HEK293 (cell line): ENCODE measurements at regions not wholly inside any gene's neighbourhood (a gene's known extent, or its start where the extent isn't known, plus 50 kb on each side); places are given as distances from the start of the nearest gene placed in this dataset.

ENCODE experiments used
- TCF7L2 ChIP-seq: IDR thresholded peaks from 2 replicates; pipeline ENCODE4 v1.6.1; 2011; ENCODE audit warnings: low read depth, mild to moderate bottlenecking, inconsistent platforms, low read length, moderate library complexity, borderline replicate concordance
- ZNF140 ChIP-seq: fragments of 450-650 bp; formaldehyde crosslinking; IDR thresholded peaks from 2 replicates; pipeline ENCODE4 v1.5.1; 2016; ENCODE audit warnings: missing biosample characterization, missing genetic modification characterization
- ZNF248 ChIP-seq: fragments of 450-650 bp; formaldehyde crosslinking; IDR thresholded peaks from 2 replicates; pipeline ENCODE4 v1.5.1; 2017; ENCODE audit warnings: missing biosample characterization, missing genetic modification characterization
- ZNF560 ChIP-seq: fragments of 450-650 bp; formaldehyde crosslinking; IDR thresholded peaks from 2 replicates; pipeline ENCODE4 v1.5.1; 2017; ENCODE audit warnings: missing biosample characterization, missing genetic modification characterization, borderline replicate concordance
- ZNF843 ChIP-seq: fragments of 450-650 bp; formaldehyde crosslinking; IDR thresholded peaks from 2 replicates; pipeline ENCODE4 v1.5.1; 2016; ENCODE audit warnings: missing biosample characterization, missing genetic modification characterization
- TF ChIP-seq, protein P1 (sequence below): fragments of 450-650 bp; formaldehyde crosslinking; conservative IDR thresholded peaks from 2 replicates; pipeline ENCODE4 v1.5.1; 2016; ENCODE audit warnings: low read depth, missing biosample characterization, missing genetic modification characterization
- TF ChIP-seq, protein P2 (sequence below): fragments of 450-650 bp; formaldehyde crosslinking; IDR thresholded peaks from 2 replicates; pipeline ENCODE4 v1.5.1; 2016; ENCODE audit warnings: missing biosample characterization, missing genetic modification characterization, borderline replicate concordance
- TF ChIP-seq, protein P3 (sequence below): fragments of 450-650 bp; formaldehyde crosslinking; IDR thresholded peaks from 2 replicates; pipeline ENCODE4 v1.5.1; 2016; ENCODE audit warnings: missing biosample characterization, missing genetic modification characterization, low read depth
- TF ChIP-seq, protein P4 (sequence below): IDR thresholded peaks from 2 replicates; pipeline ENCODE4 v1.6.1; 2011; ENCODE audit warnings: mild to moderate bottlenecking, low read depth, low read length, borderline replicate concordance
- TF ChIP-seq, protein P5 (sequence below): fragments of 450-650 bp; formaldehyde crosslinking; IDR thresholded peaks from 2 replicates; pipeline ENCODE4 v1.5.1; 2016; ENCODE audit warnings: missing biosample characterization, missing genetic modification characterization

DNA sequence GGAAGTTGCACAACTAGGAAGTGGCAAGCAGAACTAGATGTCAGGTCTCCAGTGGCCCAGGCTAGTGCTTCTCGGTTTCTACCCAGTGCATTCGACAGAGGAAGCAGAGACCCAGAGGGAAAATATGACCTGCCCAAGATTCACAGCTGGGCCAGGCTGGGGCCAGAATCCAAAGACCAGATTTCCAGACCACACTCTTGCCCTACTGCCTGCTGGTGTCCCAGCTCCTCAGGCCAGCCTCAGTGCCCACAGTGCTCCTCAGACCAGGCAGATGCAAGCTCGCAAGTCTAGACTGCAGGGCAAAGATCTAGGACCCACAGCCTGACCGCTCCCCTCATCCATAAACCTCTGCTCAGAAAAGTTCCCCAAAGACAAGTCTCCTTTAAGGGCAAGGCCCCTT, 262.6 kb downstream of the BUD13 start:
- TF ChIP-seq ZNF140 (tag by site-specific recombination): no peak
- no peak for TF ChIP-seq ZNF560
- TF ChIP-seq, protein P1, sequence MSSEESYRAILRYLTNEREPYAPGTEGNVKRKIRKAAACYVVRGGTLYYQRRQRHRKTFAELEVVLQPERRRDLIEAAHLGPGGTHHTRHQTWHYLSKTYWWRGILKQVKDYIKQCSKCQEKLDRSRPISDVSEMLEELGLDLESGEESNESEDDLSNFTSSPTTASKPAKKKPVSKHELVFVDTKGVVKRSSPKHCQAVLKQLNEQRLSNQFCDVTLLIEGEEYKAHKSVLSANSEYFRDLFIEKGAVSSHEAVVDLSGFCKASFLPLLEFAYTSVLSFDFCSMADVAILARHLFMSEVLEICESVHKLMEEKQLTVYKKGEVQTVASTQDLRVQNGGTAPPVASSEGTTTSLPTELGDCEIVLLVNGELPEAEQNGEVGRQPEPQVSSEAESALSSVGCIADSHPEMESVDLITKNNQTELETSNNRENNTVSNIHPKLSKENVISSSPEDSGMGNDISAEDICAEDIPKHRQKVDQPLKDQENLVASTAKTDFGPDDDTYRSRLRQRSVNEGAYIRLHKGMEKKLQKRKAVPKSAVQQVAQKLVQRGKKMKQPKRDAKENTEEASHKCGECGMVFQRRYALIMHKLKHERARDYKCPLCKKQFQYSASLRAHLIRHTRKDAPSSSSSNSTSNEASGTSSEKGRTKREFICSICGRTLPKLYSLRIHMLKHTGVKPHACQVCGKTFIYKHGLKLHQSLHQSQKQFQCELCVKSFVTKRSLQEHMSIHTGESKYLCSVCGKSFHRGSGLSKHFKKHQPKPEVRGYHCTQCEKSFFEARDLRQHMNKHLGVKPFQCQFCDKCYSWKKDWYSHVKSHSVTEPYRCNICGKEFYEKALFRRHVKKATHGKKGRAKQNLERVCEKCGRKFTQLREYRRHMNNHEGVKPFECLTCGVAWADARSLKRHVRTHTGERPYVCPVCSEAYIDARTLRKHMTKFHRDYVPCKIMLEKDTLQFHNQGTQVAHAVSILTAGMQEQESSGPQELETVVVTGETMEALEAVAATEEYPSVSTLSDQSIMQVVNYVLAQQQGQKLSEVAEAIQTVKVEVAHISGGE: no peak
- no peak for TF ChIP-seq TCF7L2
- TF ChIP-seq, protein P2, sequence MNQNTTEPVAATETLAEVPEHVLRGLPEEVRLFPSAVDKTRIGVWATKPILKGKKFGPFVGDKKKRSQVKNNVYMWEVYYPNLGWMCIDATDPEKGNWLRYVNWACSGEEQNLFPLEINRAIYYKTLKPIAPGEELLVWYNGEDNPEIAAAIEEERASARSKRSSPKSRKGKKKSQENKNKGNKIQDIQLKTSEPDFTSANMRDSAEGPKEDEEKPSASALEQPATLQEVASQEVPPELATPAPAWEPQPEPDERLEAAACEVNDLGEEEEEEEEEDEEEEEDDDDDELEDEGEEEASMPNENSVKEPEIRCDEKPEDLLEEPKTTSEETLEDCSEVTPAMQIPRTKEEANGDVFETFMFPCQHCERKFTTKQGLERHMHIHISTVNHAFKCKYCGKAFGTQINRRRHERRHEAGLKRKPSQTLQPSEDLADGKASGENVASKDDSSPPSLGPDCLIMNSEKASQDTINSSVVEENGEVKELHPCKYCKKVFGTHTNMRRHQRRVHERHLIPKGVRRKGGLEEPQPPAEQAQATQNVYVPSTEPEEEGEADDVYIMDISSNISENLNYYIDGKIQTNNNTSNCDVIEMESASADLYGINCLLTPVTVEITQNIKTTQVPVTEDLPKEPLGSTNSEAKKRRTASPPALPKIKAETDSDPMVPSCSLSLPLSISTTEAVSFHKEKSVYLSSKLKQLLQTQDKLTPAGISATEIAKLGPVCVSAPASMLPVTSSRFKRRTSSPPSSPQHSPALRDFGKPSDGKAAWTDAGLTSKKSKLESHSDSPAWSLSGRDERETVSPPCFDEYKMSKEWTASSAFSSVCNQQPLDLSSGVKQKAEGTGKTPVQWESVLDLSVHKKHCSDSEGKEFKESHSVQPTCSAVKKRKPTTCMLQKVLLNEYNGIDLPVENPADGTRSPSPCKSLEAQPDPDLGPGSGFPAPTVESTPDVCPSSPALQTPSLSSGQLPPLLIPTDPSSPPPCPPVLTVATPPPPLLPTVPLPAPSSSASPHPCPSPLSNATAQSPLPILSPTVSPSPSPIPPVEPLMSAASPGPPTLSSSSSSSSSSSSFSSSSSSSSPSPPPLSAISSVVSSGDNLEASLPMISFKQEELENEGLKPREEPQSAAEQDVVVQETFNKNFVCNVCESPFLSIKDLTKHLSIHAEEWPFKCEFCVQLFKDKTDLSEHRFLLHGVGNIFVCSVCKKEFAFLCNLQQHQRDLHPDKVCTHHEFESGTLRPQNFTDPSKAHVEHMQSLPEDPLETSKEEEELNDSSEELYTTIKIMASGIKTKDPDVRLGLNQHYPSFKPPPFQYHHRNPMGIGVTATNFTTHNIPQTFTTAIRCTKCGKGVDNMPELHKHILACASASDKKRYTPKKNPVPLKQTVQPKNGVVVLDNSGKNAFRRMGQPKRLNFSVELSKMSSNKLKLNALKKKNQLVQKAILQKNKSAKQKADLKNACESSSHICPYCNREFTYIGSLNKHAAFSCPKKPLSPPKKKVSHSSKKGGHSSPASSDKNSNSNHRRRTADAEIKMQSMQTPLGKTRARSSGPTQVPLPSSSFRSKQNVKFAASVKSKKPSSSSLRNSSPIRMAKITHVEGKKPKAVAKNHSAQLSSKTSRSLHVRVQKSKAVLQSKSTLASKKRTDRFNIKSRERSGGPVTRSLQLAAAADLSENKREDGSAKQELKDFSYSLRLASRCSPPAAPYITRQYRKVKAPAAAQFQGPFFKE (tag by site-specific recombination): no peak
- TF ChIP-seq, protein P3, sequence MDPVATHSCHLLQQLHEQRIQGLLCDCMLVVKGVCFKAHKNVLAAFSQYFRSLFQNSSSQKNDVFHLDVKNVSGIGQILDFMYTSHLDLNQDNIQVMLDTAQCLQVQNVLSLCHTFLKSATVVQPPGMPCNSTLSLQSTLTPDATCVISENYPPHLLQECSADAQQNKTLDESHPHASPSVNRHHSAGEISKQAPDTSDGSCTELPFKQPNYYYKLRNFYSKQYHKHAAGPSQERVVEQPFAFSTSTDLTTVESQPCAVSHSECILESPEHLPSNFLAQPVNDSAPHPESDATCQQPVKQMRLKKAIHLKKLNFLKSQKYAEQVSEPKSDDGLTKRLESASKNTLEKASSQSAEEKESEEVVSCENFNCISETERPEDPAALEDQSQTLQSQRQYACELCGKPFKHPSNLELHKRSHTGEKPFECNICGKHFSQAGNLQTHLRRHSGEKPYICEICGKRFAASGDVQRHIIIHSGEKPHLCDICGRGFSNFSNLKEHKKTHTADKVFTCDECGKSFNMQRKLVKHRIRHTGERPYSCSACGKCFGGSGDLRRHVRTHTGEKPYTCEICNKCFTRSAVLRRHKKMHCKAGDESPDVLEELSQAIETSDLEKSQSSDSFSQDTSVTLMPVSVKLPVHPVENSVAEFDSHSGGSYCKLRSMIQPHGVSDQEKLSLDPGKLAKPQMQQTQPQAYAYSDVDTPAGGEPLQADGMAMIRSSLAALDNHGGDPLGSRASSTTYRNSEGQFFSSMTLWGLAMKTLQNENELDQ: no peak
- no peak for TF ChIP-seq ZNF248 (tag by site-specific recombination)
- TF ChIP-seq, protein P4, sequence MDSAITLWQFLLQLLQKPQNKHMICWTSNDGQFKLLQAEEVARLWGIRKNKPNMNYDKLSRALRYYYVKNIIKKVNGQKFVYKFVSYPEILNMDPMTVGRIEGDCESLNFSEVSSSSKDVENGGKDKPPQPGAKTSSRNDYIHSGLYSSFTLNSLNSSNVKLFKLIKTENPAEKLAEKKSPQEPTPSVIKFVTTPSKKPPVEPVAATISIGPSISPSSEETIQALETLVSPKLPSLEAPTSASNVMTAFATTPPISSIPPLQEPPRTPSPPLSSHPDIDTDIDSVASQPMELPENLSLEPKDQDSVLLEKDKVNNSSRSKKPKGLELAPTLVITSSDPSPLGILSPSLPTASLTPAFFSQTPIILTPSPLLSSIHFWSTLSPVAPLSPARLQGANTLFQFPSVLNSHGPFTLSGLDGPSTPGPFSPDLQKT: no peak
- TF ChIP-seq, protein P5, sequence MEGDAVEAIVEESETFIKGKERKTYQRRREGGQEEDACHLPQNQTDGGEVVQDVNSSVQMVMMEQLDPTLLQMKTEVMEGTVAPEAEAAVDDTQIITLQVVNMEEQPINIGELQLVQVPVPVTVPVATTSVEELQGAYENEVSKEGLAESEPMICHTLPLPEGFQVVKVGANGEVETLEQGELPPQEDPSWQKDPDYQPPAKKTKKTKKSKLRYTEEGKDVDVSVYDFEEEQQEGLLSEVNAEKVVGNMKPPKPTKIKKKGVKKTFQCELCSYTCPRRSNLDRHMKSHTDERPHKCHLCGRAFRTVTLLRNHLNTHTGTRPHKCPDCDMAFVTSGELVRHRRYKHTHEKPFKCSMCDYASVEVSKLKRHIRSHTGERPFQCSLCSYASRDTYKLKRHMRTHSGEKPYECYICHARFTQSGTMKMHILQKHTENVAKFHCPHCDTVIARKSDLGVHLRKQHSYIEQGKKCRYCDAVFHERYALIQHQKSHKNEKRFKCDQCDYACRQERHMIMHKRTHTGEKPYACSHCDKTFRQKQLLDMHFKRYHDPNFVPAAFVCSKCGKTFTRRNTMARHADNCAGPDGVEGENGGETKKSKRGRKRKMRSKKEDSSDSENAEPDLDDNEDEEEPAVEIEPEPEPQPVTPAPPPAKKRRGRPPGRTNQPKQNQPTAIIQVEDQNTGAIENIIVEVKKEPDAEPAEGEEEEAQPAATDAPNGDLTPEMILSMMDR (tag by site-specific recombination): no peak
- no peak for TF ChIP-seq ZNF843 (tag by site-specific recombination)
